M059J (cell line): ENCODE measurements at regions not wholly inside any gene's neighbourhood (a gene's known extent, or its start where the extent isn't known, plus 50 kb on each side); places are given as distances from the start of the nearest gene placed in this dataset.

Source experiments
- DNase-seq: peaks from one replicate; pipeline ENCODE4 v3.0.0-alpha.2; 2012; ENCODE audit warnings: low read depth

- peak; percentile 34 for DNase-seq
These were observed 73.2 kb downstream of the GPR37 start for GRCh38 chr7:124692425-124692824.

GRCh38 chr7:124690840-124691239 lies 74.8 kb downstream of the GPR37 start:
- DNase-seq, result no peak

GRCh38 chr7:124689931-124690330 lies 75.7 kb downstream of the GPR37 start:
- DNase-seq, result no peak

GRCh38 chr7:124689523-124689922 lies 76.1 kb downstream of the GPR37 start:
- DNase-seq, result no peak

DNA sequence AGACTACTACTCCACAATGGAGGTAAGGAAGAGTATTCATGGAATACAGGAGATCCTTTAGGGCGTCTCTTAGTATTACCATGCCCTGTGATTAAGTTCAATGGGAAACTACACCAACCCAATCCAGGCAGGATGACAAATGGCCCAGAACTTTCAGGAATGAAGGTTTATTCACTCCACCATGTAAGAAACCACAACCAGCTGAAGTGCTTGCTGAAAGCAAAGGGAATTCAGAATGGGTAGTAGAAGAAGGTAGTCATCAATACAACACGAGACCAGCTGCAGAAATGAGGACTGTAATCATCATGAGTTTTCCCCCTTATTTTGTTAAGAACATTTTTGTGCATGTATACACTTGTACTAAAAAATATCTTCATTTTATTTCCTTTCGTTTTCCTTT lies 76.6 kb downstream of the GPR37 start:
- DNase-seq, result peak; percentile 88

DNA sequence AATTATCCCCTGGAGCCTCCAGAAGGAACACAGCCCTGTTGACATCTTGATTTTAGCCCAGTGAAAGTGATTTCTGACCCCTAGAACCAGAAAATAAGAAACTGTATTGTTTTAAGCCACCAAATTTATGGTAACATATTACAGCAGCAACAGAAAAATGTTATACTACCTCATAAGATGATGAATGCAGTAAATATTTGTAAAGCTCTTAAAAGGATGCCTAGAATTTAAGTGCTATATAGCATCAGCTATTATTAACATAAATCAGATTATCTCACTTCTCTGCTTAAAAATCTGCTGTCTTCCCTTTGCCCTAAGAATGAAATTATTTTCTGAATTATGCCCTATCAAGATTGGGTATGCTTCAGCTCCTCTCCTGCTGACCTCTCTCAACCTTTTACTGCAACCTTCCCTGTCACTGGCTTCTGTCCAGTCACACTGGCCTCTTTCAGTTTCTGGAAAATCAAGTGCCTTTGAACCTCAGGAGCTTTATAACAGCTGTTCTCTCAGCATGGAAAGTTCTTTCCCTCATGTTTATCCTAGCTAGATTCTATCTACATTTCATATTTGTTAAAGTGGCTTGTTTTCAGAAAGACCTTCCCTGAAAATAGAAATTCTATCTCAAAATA lies 78.9 kb downstream of the GPR37 start:
- no peak for DNase-seq

DNA sequence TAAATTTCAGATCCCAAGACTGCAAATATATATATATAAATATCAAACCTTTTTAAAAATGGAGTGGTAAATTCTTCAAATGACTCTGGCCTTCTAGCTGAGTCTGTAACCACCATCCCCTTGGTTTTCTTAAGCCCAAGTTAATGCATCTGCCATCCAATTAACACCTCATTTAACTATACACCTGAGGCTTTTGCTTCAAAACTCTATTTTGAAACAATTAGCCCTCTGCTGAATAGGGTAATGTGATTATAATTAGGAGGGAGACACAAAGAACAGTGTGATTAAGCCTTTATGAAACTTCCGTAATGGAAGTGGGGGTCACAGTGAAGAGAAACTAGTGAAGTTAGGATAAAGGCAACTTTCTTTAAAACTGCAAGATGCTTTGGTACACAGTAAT lies 83.6 kb downstream of the GPR37 start:
- no peak for DNase-seq

- no peak for DNase-seq
These were observed 85.3 kb downstream of the GPR37 start for GRCh38 chr7:124680304-124680703.

DNA sequence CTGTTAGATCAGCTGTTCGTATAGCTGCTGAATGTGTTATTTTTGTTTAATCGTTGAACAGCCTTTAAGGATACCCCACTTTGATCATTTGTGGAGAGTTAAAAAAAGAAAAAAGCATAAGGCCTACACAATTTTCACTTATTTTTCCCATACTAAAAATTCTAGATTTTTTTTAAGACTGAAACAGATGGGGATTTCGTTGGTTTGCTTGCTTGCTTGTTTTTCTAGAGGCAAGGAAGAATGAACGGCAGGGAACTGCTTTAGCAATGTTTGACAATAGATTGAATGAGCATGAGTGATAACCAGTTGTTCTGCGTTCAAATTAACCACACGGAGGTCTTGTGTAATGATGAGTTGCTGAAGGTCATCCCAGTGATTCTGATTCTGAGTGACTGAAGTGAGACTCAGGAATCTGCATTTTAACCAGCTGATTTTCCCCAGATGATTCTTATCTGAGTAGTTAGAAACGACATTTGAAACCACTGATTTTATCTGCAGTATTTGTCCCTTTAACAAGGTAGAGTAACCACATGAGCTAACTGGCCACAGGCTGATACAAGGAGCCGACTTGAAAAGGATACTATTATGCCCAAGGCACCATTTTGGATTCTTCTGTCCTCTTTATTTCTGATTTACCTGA lies 85.9 kb downstream of the GPR37 start:
- DNase-seq, result peak; percentile 43

DNA sequence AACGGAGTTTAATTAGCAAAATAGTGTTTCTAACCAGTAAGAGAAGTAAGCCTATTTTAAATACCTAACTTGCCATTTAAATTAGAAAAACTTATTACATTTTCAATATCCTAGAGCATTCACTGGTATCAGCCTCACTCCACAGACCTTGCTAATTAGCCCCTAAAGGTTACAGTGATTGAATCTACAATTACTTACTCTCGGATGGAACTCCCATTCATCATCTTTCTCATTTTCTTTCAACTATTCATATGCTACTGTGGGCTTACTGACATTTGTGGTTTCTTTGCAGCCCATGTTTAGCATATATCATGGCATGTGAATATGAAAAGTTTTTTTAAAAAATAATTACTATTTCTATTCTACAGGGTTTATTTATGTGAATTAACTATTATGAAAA lies 86.4 kb downstream of the GPR37 start:
- no peak for DNase-seq

GRCh38 chr7:124674451-124674850 lies 91.1 kb downstream of the GPR37 start:
- DNase-seq, result no peak

DNA sequence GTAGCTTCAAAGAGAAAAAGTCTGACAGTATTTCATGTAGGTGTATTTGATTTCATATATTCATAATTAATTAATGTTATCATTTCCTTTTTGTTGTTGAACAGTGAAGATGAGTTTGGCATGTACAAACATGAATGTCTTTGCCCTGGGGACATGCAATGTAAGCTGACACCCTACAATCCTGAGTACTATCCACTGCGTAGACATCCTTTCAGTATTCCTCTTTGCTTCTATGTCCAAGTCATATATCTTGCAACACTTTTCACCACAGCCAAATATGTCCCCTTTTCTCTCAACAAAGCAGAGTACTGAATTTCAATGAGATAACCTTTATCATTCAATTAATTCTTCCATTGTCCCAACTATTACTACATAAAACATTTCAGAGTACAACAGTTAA lies 93.6 kb downstream of the GPR37 start:
- peak; percentile 25 for DNase-seq

DNA sequence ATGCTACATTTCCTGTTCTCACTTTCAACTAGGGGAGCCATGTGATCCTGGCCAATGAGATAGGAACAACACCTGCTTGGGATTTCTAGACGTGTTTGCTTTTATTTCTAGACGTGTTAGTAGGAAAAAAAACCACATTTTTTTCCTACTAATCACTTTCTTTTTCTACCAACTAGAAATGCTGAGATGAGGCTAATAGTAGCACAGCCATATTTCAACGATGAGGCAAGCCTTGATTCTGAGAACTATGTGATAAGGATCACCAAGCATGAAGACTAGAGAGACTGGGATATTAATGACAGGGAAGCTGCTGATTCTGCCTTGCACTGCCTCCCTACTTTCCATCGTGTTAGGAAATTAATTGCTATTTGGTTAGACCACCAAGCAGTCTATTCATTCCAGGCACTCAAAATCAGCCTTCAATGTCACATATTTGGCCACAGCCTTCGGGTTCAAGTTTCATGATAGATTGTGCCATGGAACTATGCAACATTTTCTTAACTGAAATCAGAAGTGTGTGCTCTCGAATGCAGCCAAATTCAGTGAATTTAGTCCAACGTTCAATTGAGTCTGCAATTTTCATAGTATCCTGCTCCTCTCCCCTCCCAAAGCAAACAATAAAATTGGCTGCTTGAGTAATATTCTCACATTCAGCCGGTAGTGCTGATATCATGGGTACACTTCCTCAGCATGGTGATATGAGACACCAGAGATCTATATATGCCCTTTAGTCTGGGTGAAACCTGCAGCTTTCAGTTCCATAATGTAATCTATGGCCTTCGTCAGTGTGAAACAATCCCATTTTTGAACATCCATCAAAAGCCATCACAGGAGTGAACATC lies 98.1 kb downstream of the GPR37 start:
- peak; percentile 50 for DNase-seq

DNA sequence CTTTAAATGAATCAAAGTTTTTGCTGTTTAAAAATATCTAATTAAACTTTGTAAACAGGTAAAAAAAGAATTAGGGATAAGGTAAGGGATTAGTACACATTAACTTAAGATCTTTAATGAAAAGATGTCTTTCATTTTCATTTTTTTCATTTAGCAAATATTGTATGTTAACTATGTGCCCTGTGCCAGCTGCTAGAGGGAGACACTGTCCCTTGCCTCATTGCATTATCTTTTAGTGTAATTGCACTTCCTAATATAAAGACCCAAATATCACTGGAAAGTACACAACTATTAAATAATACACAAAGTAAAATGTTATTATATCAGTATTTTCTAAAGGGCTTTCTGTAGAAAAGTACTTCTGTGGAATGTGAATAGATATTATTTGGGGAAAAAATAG lies 102.7 kb downstream of the GPR37 start:
- DNase-seq, result no peak

GRCh38 chr7:124662372-124662771 lies 103.2 kb downstream of the GPR37 start:
- DNase-seq, result no peak

DNA sequence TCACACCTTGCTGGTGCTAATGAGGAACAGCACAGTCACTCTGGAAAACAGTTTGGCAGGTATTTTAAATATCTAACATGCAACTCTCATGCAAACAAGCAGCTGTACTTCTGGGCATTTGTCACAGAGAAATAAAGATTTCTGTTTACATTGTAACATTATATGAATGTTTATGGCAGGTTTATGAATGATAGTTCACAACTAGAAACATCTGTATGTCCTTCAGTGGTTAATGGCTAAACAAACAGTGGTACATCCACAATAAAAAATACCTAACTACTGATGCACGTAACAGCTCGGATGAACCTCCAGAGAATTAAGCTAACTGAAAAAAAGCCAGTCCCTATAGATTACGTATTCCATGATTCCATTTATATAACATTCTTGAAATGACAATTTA lies 109.6 kb downstream of the GPR37 start:
- DNase-seq, result no peak

GRCh38 chr7:124652237-124652636 lies 113.4 kb downstream of the GPR37 start:
- peak; percentile 60 for DNase-seq

- DNase-seq, result no peak
These were observed 114.5 kb downstream of the GPR37 start for GRCh38 chr7:124651136-124651535.

- peak; percentile 18 for DNase-seq
These were observed 116.1 kb downstream of the GPR37 start for GRCh38 chr7:124649397-124650014.

DNA sequence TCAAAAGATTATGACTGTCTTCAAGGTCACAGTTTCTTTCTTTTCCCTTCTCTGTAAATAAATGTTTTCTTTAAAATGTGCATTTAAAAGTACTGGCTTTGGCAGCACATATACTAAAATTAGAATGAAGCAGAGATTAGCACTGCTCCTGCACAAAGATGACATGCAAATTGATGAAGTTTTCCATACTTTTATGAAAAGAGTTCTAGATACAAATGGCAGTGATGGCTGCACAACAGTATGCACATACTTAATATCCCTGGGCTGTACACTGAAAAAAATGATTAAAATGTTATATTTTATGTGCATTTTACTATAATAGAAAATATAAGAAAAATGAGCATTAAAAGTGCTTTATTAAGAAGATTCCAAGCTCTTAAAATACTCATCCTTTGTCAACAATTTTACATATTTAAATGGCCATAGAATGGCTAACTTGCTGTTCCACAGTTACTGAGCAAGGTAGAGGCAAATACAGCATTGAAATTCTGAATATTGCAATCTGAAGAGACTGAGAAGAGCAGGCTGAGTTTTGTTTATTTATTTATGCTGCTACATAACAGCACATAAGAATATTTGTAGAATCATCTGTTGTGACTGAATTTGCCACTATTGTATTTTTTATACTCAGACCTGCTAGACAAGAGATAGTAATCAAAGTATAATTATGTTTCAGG lies 117.8 kb downstream of the GPR37 start:
- DNase-seq, result no peak

GRCh38 chr7:124645704-124646103 lies 119.9 kb downstream of the GPR37 start:
- no peak for DNase-seq

DNA sequence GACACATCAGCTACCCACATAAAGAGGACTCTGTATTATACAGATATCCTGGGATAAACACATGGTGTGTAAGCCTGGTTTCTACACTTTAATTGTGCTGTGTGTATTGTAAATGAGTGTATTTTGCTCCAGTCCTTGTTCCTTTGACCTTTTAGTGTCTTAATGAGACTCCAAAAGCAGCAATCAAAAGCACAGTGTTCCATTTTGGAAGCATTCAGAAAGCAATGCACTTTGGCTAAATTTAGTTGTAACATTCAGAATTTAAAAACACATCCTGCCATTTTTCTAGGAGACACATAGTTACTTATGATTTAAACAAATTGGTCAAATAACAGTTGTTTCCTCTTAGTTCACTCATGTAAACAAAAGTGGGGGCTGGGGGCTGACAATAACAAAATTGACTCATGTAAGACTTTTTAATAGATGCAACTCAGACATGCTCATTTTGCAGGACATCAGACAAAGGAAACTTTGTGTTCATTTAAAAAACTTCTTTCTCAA lies 122.2 kb downstream of the GPR37 start:
- no peak for DNase-seq
